ENCODE measurements at regions not wholly inside any gene's neighbourhood (a gene's known extent, or its start where the extent isn't known, plus 50 kb on each side); places are given as distances from the start of the nearest gene placed in this dataset.

DNA sequence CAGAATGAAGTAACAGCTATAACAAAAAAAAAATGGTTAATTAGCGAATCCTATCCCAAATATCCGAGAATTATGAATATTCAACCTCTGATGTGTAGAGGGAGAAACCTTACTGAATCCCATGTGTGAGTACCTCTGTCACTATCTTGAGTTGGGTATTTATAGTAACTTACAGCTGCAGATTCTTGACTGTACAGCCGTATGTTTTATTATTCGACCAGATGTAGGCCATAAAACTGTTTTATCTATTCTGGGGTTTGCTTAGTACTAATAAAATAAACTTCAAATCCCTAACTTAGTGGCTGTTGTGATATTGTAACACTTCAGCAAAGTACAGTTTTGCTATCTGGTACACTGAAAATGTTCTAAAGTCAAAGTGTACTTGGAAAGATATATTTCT, 120.0 kb downstream of the EFNB2 start:
- no peak for TF ChIP-seq POLR2A (IDR thresholded peaks at IDR 0.05)
- peak in 1 of 4 donors; percentile 18 for TF ChIP-seq POLR2AphosphoS5 (IDR thresholded peaks at IDR 0.05)
- no peak for TF ChIP-seq EP300 (IDR thresholded peaks at IDR 0.05)
- no peak for TF ChIP-seq CTCF (IDR thresholded peaks at IDR 0.05)
- intact Hi-C loops (cut with DNase I) = no loop called here
- no peak overlapping the region for H3K4me3 ChIP-seq
- peak overlapping the region in 1 of 4 donors; percentile 41 for H3K27ac ChIP-seq
- H3K36me3 ChIP-seq = no peaks in the 10 kb centered on the region
- H3K9me3 ChIP-seq = no peaks in the 10 kb centered on the region
- 19 to 54% methylated on average over 4 of the region's 4 CpGs for WGBS, 2 donors
- H3K27me3 ChIP-seq = no peaks in the 10 kb centered on the region
- peaks cover 0 to 18% (median 14%) of the 10 kb centered on the region in 4 donors for H3K4me1 ChIP-seq
- DNase-seq = no peak

GRCh38 chr13:106407338-106407737, 128.1 kb downstream of the EFNB2 start:
- no peak for DNase-seq
- 56 to 76% methylated on average over 8 of the region's 8 CpGs for WGBS, 2 donors
- intact Hi-C loops (cut with DNase I) = no loop called here
- no peak overlapping the region for H3K4me3 ChIP-seq
- no peaks in the 10 kb centered on the region for H3K4me1 ChIP-seq
- no peak for TF ChIP-seq POLR2AphosphoS5 (IDR thresholded peaks at IDR 0.05)
- TF ChIP-seq CTCF (IDR thresholded peaks at IDR 0.05) = no peak
- TF ChIP-seq EP300 (IDR thresholded peaks at IDR 0.05) = no peak
- no peak for TF ChIP-seq POLR2A (IDR thresholded peaks at IDR 0.05)
- H3K36me3 ChIP-seq = no peaks in the 10 kb centered on the region
- H3K27me3 ChIP-seq = no peaks in the 10 kb centered on the region
- H3K9me3 ChIP-seq = no peaks in the 10 kb centered on the region
- H3K27ac ChIP-seq = no peak overlapping the region

DNA sequence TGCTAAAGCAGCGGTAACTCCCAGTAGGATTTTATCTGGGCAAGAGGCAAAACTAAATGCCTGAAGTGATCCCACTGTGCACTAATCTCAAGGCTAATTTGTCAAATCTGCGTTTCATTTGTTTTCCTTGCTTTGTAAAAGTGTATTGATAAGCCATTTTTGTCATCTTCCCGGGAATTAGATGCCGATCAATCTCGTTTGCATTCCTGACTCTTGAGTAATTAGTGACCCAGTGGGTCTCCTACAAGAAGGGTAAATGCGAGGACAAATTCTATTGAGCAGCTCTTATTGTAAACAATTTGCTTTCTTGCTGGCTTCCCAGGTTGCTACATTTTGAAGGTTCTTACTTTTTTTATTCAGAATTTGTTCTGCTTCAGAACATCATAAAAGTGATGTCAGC, 129.7 kb downstream of the EFNB2 start:
- intact Hi-C loops (cut with DNase I) = no loop called here

GRCh38 chr13:106403280-106403679, 132.2 kb downstream of the EFNB2 start:
- no peak overlapping the region for H3K27ac ChIP-seq
- H3K4me3 ChIP-seq = no peak overlapping the region
- H3K4me1 ChIP-seq = no peaks in the 10 kb centered on the region
- TF ChIP-seq POLR2AphosphoS5 (IDR thresholded peaks at IDR 0.05) (no peak), EP300 (IDR thresholded peaks at IDR 0.05) (no peak)
- no peaks in the 10 kb centered on the region for H3K27me3 ChIP-seq
- H3K9me3 ChIP-seq = no peaks in the 10 kb centered on the region
- DNase-seq = no peak
- no peaks in the 10 kb centered on the region for H3K36me3 ChIP-seq
- intact Hi-C loops (cut with DNase I) = no loop called here
- WGBS, 2 donors = 85% methylated on average over 4 of the region's 4 CpGs

More for the DNA sequence above, 129.7 kb downstream of the EFNB2 start:
- no peaks in the 10 kb centered on the region for H3K4me1 ChIP-seq
- no peaks in the 10 kb centered on the region for H3K9me3 ChIP-seq
- TF ChIP-seq POLR2AphosphoS5 (IDR thresholded peaks at IDR 0.05) (no peak), CTCF (IDR thresholded peaks at IDR 0.05) (no peak), EP300 (IDR thresholded peaks at IDR 0.05) (no peak), POLR2A (IDR thresholded peaks at IDR 0.05) (no peak)
- no peaks in the 10 kb centered on the region for H3K36me3 ChIP-seq
- no peak overlapping the region for H3K4me3 ChIP-seq
- no peak overlapping the region for H3K27ac ChIP-seq
- 84 to 89% methylated on average over 6 of the region's 6 CpGs for WGBS, 2 donors
- no peaks in the 10 kb centered on the region for H3K27me3 ChIP-seq
- DNase-seq = no peak

- H3K4me3 ChIP-seq = no peak overlapping the region
- H3K27me3 ChIP-seq = no peaks in the 10 kb centered on the region
- 92 to 93% methylated on average over 5 of the region's 5 CpGs for WGBS, 2 donors
- H3K4me1 ChIP-seq = no peaks in the 10 kb centered on the region
- no peaks in the 10 kb centered on the region for H3K36me3 ChIP-seq
- intact Hi-C loops (cut with DNase I) = no loop called here
- TF ChIP-seq EP300 (IDR thresholded peaks at IDR 0.05) (no peak), POLR2AphosphoS5 (IDR thresholded peaks at IDR 0.05) (no peak), POLR2A (IDR thresholded peaks at IDR 0.05) (no peak), CTCF (IDR thresholded peaks at IDR 0.05) (no peak)
- H3K27ac ChIP-seq = no peak overlapping the region
- no peaks in the 10 kb centered on the region for H3K9me3 ChIP-seq
- DNase-seq = no peak
These were observed 132.6 kb downstream of the EFNB2 start for GRCh38 chr13:106402866-106403265.
